ENCODE measurements at regions not wholly inside any gene's neighbourhood (a gene's known extent, or its start where the extent isn't known, plus 50 kb on each side); places are given as distances from the start of the nearest gene placed in this dataset.
A peak's percentile ranks its signal among the peaks of the same experiment; 100 is the strongest.

DNA sequence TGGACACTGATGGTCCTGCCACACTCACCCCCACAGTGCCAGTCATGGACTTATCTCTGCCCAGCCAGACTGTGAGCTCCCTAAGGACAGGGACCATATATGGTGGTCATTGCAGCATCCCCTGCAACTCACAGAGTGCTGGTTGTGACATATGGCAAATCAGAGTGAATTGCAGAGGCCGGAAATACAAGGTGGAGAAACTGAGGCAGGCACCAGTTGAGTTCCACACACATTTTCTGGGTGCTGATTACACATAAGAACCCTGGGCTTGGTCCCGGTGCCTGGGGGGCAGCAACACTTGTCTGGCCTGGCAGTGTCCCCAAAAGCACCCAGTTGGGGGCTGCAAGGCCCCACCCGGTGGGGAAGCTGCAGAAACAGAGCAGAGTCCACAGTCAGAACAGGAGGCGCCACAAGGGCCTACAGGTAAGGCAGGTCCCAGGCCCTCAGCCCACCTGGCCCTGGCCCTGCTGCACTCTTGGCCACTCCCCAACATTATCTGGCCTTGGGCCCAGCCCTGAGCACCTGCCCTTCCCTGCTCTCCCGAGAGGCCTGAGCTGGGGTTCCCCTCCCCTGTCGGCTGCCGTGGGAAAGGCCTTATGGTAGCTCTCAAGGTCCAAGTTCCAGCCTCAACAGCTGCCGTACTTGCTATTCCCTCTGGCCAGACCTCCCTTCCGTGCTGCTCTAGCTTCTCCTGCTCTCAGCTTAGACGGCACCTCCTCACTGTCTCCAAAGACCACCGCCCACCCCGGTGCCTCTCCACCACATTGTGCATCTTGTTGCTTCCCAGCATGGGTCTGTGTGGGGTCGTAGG is 140.8 kb upstream of the PTPN1 start:
- Mint-ChIP-seq H3K4me1 (peaks cover 6% of the 10 kb centered on the region), H3K9me3 (peaks cover 3% of the 10 kb centered on the region), H3K4me3 (no peak overlapping the region), H3K27ac (ENCODE audit: unreplicated experiment) (no peak overlapping the region), H3K36me3 (ENCODE audit: low read depth) (no peaks in the 10 kb centered on the region), H3K27me3 (ENCODE audit: low read depth) (peaks cover 6% of the 10 kb centered on the region)
- TF ChIP-seq, protein P1, sequence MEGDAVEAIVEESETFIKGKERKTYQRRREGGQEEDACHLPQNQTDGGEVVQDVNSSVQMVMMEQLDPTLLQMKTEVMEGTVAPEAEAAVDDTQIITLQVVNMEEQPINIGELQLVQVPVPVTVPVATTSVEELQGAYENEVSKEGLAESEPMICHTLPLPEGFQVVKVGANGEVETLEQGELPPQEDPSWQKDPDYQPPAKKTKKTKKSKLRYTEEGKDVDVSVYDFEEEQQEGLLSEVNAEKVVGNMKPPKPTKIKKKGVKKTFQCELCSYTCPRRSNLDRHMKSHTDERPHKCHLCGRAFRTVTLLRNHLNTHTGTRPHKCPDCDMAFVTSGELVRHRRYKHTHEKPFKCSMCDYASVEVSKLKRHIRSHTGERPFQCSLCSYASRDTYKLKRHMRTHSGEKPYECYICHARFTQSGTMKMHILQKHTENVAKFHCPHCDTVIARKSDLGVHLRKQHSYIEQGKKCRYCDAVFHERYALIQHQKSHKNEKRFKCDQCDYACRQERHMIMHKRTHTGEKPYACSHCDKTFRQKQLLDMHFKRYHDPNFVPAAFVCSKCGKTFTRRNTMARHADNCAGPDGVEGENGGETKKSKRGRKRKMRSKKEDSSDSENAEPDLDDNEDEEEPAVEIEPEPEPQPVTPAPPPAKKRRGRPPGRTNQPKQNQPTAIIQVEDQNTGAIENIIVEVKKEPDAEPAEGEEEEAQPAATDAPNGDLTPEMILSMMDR (conservative IDR thresholded peaks at IDR 0.05): no peak
- no peak for DNase-seq (ENCODE audit: low read depth, low spot score)

DNA sequence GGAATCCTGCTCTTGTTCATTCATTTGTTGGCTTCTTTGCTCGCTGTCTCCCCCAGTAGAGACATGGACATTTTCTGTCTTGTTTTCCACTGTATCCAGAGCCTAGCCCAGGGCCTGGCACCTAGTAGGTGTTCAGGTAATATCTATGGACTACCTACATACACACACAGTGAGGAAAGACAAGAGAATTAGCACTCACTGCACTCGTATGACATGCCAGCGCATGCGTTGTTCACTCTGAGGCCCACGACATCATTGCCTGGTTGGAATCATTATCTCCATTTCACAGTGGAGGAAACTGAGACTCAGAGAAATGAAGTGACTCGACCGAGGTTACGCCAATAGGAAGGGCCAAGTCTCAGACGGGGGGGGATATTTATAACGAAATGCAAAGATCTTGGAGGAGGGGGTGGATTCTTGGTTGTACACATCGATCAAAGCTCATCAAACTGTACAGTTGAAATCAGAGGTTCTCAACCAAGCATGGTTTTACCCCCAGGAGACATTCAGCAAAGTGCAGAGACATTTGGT is 140.1 kb upstream of the PTPN1 start:
- Mint-ChIP-seq H3K36me3 (ENCODE audit: low read depth) (no peaks in the 10 kb centered on the region), H3K27me3 (ENCODE audit: low read depth) (peaks cover 6% of the 10 kb centered on the region), H3K27ac (ENCODE audit: unreplicated experiment) (peak overlapping the region; percentile 20), H3K4me3 (no peak overlapping the region), H3K4me1 (peaks cover 6% of the 10 kb centered on the region), H3K9me3 (peaks cover 3% of the 10 kb centered on the region)
- TF ChIP-seq, protein P1 (conservative IDR thresholded peaks at IDR 0.05): no peak
- DNase-seq (ENCODE audit: low read depth, low spot score): no peak

DNA sequence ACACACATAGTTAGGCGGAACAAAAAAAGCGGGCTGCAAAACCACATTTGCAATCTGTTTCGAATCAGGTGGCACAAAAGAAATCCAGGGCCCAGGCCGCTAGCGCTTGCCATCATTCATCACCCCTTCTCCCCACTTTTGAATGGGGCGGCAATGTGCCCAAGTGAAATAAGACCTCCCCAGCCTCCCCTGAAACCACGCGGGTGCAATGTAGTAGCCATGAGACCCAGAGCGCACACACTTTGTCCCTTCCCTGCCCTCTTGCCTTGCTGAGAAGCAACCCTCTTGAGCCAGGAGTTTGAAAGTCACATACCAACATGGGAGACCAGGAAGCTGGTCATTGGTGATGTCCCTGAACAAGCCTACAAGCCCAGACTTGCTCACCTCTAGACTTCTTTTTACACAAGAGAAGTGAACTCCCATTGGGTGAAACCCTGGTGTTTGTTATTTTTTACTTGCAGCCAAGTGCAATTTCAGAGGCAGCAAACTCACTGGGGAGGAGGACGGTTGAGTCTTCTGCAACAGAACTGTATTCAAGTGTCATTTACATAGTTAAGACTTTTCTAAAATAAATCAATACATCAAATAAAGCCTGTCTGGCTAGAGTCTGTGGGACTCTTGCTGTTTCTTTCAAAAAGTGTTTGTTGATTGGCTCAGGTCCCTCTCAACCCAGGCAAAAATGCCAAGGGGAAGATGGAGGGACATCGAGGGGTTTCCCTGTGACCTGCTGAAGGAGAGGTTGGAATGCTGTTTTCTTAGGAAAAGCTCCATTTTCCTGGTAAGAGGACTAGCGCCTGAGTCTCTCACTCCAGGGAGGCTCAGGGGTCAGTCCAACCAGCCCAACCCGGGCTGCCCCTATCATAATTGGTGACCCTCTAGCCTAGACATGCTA is 138.1 kb upstream of the PTPN1 start:
- no peak for DNase-seq (ENCODE audit: low read depth, low spot score)
- TF ChIP-seq, protein P1 (conservative IDR thresholded peaks at IDR 0.05): no peak

DNA sequence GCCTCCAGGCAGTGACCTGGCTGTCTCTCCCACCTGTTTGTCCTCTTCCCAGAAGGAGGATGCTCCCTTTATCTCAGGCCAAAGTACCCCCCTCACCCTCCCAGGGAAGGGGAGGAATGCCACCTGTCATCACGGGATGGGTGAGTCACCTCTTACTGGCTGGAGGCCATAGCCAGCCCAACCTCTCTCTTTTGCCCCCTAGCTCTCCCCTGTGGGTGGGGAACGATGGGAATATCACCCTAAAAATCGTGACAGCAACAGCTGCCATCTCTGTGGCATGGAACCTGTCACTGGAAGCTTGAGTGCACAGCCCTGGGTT is 137.5 kb upstream of the PTPN1 start:
- H3K4me3 Mint-ChIP-seq: no peak overlapping the region
- H3K9me3 Mint-ChIP-seq: no peaks in the 10 kb centered on the region
- DNase-seq (ENCODE audit: low read depth, low spot score): no peak
- no peak overlapping the region for H3K27ac Mint-ChIP-seq (ENCODE audit: unreplicated experiment)
- H3K36me3 Mint-ChIP-seq (ENCODE audit: low read depth): no peaks in the 10 kb centered on the region
- H3K4me1 Mint-ChIP-seq: no peaks in the 10 kb centered on the region
- TF ChIP-seq, protein P1 (conservative IDR thresholded peaks at IDR 0.05): no peak
- peaks cover 6% of the 10 kb centered on the region for H3K27me3 Mint-ChIP-seq (ENCODE audit: low read depth)

More for the DNA sequence above, 138.1 kb upstream of the PTPN1 start:
- peaks cover 6% of the 10 kb centered on the region for H3K27me3 Mint-ChIP-seq (ENCODE audit: low read depth)
- H3K27ac Mint-ChIP-seq (ENCODE audit: unreplicated experiment): no peak overlapping the region
- no peaks in the 10 kb centered on the region for H3K4me1 Mint-ChIP-seq
- no peak overlapping the region for H3K4me3 Mint-ChIP-seq
- no peaks in the 10 kb centered on the region for H3K9me3 Mint-ChIP-seq
- H3K36me3 Mint-ChIP-seq (ENCODE audit: low read depth): no peaks in the 10 kb centered on the region

DNA sequence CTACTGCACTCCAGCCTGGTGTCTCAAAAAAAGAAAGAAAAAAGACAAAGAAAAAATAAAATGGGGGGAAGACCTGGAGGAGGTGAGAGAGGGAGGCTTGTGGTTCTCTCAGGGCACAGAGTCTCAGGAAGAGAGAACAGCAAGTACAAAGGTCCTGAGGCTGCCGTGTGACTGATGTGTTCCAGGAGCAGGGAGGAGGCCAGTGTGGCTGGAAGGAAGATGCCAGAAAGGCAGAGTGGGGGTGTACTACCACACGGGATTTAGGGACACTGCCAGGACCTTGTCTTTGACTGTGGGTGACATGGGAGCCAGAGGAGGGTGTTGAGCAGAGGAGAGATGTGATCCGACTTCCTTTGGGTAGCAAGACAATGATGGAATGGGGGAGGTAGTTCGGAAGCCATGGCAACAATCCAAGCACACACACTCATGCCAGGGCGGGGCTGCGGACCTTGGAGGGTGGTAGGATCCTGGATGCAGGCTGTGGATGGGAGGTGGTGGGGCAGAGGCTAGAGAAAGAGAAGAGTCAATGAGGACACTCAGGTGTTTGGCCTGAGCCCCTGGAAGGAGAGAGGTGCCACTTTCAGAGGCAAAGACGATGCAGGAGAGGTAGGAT is 136.4 kb upstream of the PTPN1 start:
- no peaks in the 10 kb centered on the region for H3K36me3 Mint-ChIP-seq (ENCODE audit: low read depth)
- H3K9me3 Mint-ChIP-seq: no peaks in the 10 kb centered on the region
- H3K27me3 Mint-ChIP-seq (ENCODE audit: low read depth): peaks cover 6% of the 10 kb centered on the region
- H3K4me1 Mint-ChIP-seq: no peaks in the 10 kb centered on the region
- TF ChIP-seq, protein P1 (conservative IDR thresholded peaks at IDR 0.05): no peak
- no peak overlapping the region for H3K4me3 Mint-ChIP-seq
- peak overlapping the region; percentile 54 for H3K27ac Mint-ChIP-seq (ENCODE audit: unreplicated experiment)
- DNase-seq (ENCODE audit: low read depth, low spot score): no peak

All from neural crest cell (in vitro differentiated cells).